ENCODE measurements at regions not wholly inside any gene's neighbourhood (a gene's known extent, or its start where the extent isn't known, plus 50 kb on each side); places are given as distances from the start of the nearest gene placed in this dataset.

GRCh38 chr4:19547463-19547862 lies 704.2 kb upstream of the SLIT2 start:
- ChIA-PET POLR2A (no interaction called here), CTCF (no interaction called here)
- Histone ChIP-seq H4K20me1 (ENCODE audit: insufficient read depth) (no peaks in the 10 kb centered on the region), H3K36me3 (replicated peaks in 1 of 2; ENCODE audit: control insufficient read depth in 1 of 2, insufficient read depth in 2 of 2, low read length in 1 of 2) (no peaks in the 10 kb centered on the region), H3K4me3 (ENCODE audit: low read depth in 2 of 2, low read length in 1 of 2) (no peak overlapping the region), H3F3A (replicated peaks; ENCODE audit: insufficient read depth) (no peaks in the 10 kb centered on the region), H3K4me1 (ENCODE audit: control insufficient read depth in 1 of 2, insufficient read depth in 2 of 2, low read depth in 1 of 2, low read length in 1 of 2) (no peaks in the 10 kb centered on the region), H3K27me3 (ENCODE audit: insufficient read depth) (no peaks in the 10 kb centered on the region), H2AFZ (ENCODE audit: low read depth) (no peak overlapping the region), H3K27ac (ENCODE audit: low read depth in 2 of 2, low read length in 1 of 2) (no peak overlapping the region), H3K79me2 (ENCODE audit: insufficient read depth) (no peaks in the 10 kb centered on the region), H3K9ac (no peak overlapping the region), H3K4me2 (no peak overlapping the region), H3K9me2 (no peaks in the 10 kb centered on the region), H3K9me3 (no peaks in the 10 kb centered on the region)
- no peak for DNase-seq
- 52% methylated on average over 2 of the region's 2 CpGs for WGBS (ENCODE audit: low lambda C conversion rate)
- TF ChIP-seq MAX (IDR thresholded peaks at IDR 0.05; ENCODE audit: low read depth) (no peak), SIN3A (IDR thresholded peaks at IDR 0.05; ENCODE audit: borderline replicate concordance, low read depth, low read length) (no peak), GABPA (IDR thresholded peaks at IDR 0.05; ENCODE audit: low read depth) (no peak), TAF1 (IDR thresholded peaks at IDR 0.05; ENCODE audit: borderline replicate concordance, low read depth, low read length) (no peak), ZBTB33 (IDR thresholded peaks at IDR 0.05; ENCODE audit: borderline replicate concordance, low read depth) (no peak), IRF3 (IDR thresholded peaks at IDR 0.05; ENCODE audit: low read depth, low read length) (no peak)

- 78% methylated on average over 4 of the region's 4 CpGs for WGBS (ENCODE audit: low lambda C conversion rate)
- Histone ChIP-seq H3K4me2 (no peak overlapping the region), H3K4me3 (ENCODE audit: low read depth in 2 of 2, low read length in 1 of 2) (no peak overlapping the region), H3K4me1 (ENCODE audit: control insufficient read depth in 1 of 2, insufficient read depth in 2 of 2, low read depth in 1 of 2, low read length in 1 of 2) (no peaks in the 10 kb centered on the region), H3K79me2 (ENCODE audit: insufficient read depth) (no peaks in the 10 kb centered on the region), H3K9ac (no peak overlapping the region), H3K9me3 (no peaks in the 10 kb centered on the region), H3K9me2 (no peaks in the 10 kb centered on the region), H3K27ac (ENCODE audit: low read depth in 2 of 2, low read length in 1 of 2) (no peak overlapping the region), H2AFZ (ENCODE audit: low read depth) (no peak overlapping the region), H4K20me1 (ENCODE audit: insufficient read depth) (no peaks in the 10 kb centered on the region), H3K36me3 (replicated peaks in 1 of 2; ENCODE audit: control insufficient read depth in 1 of 2, insufficient read depth in 2 of 2, low read length in 1 of 2) (no peaks in the 10 kb centered on the region), H3F3A (replicated peaks; ENCODE audit: insufficient read depth) (no peaks in the 10 kb centered on the region), H3K27me3 (ENCODE audit: insufficient read depth) (no peaks in the 10 kb centered on the region)
- ChIA-PET CTCF (interaction anchor here (0.7 to 1.0 kb wide), 2 partner anchors 31 to 595 kb away, joined by 3 read pairs; no protein-coding TSS in a partner anchor), POLR2A (no interaction called here)
- no peak for DNase-seq
- TF ChIP-seq SMC3 (IDR thresholded peaks at IDR 0.05; ENCODE audit: low read depth, low read length) = no peak
- TF ChIP-seq SIN3A (IDR thresholded peaks at IDR 0.05; ENCODE audit: borderline replicate concordance, low read depth, low read length) = no peak
- no peak for TF ChIP-seq PBX3 (IDR thresholded peaks at IDR 0.05)
- TF ChIP-seq EZH2phosphoT487 (IDR thresholded peaks at IDR 0.05; ENCODE audit: borderline replicate concordance, low read depth) = no peak
- TF ChIP-seq MEF2A (IDR thresholded peaks at IDR 0.05; ENCODE audit: borderline replicate concordance, low read depth) = no peak
- no peak for TF ChIP-seq RXRA (IDR thresholded peaks at IDR 0.05; ENCODE audit: borderline replicate concordance, low read depth)
- TF ChIP-seq TAF1 (IDR thresholded peaks at IDR 0.05; ENCODE audit: borderline replicate concordance, low read depth, low read length) = no peak
- no peak for TF ChIP-seq CTCF (IDR thresholded peaks at IDR 0.05)
- TF ChIP-seq ZBTB33 (IDR thresholded peaks at IDR 0.05; ENCODE audit: borderline replicate concordance, low read depth) = no peak
- no peak for TF ChIP-seq GABPA (IDR thresholded peaks at IDR 0.05; ENCODE audit: low read depth)
- TF ChIP-seq MXI1 (IDR thresholded peaks at IDR 0.05; ENCODE audit: low read depth, low read length) = no peak
- TF ChIP-seq IRF3 (IDR thresholded peaks at IDR 0.05; ENCODE audit: low read depth, low read length) = no peak
- no peak for TF ChIP-seq RFX5 (IDR thresholded peaks at IDR 0.05; ENCODE audit: low read length)
- TF ChIP-seq RAD21 (IDR thresholded peaks at IDR 0.05; ENCODE audit: low read length) = no peak
Measured at GRCh38 chr4:19544446-19545125, 707.1 kb upstream of the SLIT2 start.

Data from SK-N-SH (cell line).